ENCODE measurements at regions not wholly inside any gene's neighbourhood (a gene's known extent, or its start where the extent isn't known, plus 50 kb on each side); places are given as distances from the start of the nearest gene placed in this dataset.

DNA sequence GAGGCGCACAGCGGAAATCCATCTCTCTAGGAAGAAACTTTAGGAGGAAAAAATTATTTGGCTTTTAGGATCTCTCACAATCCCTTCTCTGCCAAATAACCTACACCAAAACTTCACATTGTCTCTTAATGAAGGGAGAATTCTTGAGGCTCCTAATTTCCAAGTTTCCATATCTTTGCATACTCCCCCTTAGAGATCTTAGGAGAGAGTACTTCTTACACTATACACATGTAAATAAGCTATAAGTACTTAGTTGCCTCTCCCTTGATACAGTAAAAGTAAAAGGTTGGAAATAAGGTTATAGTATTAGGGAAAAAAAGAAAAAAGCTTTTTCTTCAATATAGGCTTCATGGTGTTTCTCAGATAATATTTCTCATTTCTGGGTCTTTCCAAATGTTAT lies 596.7 kb downstream of the SATB2 start:
- TF ChIP-seq CTCF (IDR thresholded peaks at IDR 0.05) (no peak), POLR2A (IDR thresholded peaks at IDR 0.05) (no peak)
